GM19324 (cell line): ENCODE measurements at regions not wholly inside any gene's neighbourhood (a gene's known extent, or its start where the extent isn't known, plus 50 kb on each side); places are given as distances from the start of the nearest gene placed in this dataset.

Source experiments
- ATAC-seq: cut with Tn5 transposase; IDR thresholded peaks from one replicate; pipeline ENCODE4 v1.9.1; 2021; ENCODE audit warnings: mild to moderate bottlenecking, moderate library complexity; ENCODE audit not compliant: unreplicated experiment, low FRiP score

DNA sequence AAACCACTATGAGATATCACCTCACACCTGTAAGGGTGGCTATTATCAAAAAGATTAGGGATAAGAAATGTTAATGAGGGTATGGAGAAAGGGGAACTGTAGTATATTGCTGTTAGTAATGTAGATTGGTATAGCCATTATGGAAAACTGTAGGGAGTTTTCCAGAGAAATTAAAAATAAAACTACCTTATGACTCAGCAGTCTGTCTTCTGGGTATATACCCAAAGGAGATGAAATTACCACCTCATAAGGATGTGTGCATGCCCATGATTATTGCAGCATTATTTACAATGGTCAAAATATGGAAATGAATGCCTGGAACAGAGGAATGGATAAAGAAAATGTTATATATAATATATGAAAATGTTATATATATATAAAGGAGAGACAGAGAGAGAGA, 303.8 kb downstream of the METTL15 start:
- ATAC-seq: no peak

DNA sequence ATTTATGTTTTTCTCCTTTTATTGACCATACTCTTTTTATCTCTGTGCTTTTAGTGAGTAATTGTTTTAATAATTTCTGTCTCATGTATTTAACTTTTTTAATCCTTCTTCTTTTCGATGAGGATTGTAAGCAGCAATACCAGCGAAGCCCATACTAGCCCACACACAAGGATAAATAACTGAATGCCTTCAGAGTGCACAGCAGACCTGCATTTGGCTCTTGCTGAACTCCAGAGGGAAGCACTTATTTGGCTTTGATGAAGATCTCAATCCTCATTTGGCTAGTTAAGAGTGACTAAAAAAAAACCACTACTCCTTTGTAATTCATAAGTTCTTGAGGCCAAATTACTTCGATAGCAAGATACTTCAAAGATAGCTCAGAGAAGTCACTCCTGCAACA, 293.3 kb downstream of the METTL15 start:
- no peak for ATAC-seq

DNA sequence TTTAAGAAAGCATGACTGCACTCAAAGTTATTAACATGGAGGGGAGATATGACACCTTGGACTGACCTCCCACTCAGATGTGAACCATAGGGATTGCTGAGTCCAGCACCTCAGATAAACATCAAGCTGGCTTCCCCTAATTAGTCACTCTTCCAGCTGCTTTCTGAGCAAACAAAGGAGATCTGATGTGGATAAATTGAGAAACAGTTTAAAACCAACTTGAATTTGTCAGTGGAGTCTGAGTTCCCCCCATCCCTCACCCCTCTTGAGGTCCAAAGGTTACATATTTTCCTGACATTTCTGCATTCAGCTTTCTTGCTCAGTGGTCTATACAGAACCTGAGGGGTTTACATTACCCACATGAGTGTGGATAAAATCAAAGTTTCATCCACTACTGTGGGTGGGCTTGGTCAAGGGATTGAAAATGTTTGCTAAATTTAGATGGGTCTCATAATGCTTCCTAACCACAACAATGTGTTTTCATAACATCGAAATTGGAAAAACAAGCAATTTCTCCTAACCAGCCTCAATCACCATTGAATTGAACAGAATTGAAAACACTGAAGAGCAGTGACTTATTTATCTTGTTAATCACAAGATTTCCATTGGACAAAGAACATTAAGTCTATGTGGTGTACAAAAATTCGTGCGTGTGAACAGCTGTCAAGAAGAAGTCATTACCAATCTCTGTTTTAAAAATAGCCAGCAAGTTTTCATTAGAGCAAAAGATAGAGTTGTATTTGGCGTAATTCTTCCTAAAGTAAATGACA, 292.3 kb downstream of the METTL15 start:
- no peak for ATAC-seq

DNA sequence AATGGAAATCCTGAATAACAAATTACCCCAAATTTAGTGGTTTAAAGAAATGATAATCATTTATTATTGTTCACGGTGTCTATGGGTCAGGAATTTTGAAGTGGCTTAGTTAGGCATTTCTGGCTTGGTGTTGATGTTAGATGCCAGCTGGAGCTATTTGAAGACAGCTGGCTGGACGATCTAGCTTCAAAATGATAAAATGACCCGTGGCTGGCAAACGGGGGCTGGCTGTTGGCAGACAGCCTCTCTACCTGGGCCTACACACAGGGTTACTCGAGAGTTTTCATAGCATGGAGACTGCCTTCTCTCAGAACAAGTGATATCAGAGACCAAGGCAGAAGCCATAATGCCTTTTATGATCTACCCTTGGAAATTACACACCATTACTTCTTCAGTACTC, 285.2 kb downstream of the METTL15 start:
- no peak for ATAC-seq

DNA sequence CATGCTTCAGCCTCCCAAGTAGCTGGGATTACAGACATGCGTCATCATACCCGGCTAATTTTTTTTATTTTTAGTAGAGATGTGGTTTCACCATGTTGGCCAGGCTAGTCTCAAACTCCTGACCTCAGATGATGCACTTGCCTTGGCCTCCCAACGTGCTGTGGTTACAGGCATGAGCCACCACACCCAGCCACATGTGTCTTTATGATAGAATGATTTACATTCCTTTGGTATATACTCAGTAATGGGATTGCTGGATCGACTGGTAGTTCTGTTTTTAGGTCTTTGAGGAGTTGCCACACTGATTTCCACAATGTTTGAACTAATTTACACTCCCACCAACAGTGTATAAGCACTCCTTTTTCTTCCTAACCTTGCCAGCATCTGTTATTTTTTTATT, 276.2 kb downstream of the METTL15 start:
- no peak for ATAC-seq

DNA sequence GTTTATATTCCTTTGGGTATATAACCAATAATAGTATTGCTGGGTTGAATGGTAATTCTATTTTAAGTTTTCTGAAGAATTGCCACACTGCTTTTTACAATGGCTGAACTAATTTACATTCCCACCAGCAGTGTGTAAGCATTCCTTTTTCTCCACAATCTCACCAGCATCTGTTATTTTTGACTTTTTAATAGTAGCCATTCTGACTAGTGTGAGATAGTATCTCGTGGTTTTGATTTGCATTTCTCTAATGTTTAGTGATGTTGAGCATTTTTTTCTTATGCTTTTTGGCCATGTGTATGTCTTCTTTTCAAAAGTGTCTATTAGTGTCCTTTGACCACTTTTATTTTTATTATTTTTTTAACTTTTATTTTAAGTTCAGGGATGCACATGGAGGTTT, 275.3 kb downstream of the METTL15 start:
- no peak for ATAC-seq
